ENCODE measurements at regions not wholly inside any gene's neighbourhood (a gene's known extent, or its start where the extent isn't known, plus 50 kb on each side); places are given as distances from the start of the nearest gene placed in this dataset.

DNA sequence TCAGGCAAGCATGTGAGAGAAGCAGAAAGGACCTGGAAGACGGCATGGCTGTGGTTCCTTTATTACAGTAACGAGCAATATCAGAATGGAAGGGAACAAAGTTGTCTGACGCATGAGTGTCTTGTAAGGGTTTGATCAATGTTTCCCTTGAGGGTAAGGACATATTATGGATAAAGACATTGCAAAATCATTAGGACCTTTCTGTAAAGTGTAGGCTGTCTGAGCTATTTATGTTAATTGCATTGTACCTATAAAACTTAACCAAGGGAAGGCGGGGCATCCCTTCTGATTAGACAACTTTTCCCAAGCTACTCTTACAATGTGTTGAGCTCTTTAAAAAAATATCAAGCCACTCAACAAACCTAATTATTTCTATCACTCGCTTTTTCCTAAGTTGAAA is 112.2 kb upstream of the JADE1 start:
- Mint-ChIP-seq H3K27me3 (ENCODE audit: unreplicated experiment) (no peaks in the 10 kb centered on the region), H3K4me3 (ENCODE audit: unreplicated experiment) (no peak overlapping the region), H3K4me1 (ENCODE audit: unreplicated experiment) (peaks cover 7% of the 10 kb centered on the region), H3K9me3 (ENCODE audit: unreplicated experiment) (peaks cover 17% of the 10 kb centered on the region), H3K36me3 (ENCODE audit: unreplicated experiment) (no peaks in the 10 kb centered on the region), H3K27ac (ENCODE audit: unreplicated experiment) (no peak overlapping the region)
- no peak for DNase-seq (ENCODE audit: extremely low spot score, unreplicated experiment)
- TF ChIP-seq, protein P1, sequence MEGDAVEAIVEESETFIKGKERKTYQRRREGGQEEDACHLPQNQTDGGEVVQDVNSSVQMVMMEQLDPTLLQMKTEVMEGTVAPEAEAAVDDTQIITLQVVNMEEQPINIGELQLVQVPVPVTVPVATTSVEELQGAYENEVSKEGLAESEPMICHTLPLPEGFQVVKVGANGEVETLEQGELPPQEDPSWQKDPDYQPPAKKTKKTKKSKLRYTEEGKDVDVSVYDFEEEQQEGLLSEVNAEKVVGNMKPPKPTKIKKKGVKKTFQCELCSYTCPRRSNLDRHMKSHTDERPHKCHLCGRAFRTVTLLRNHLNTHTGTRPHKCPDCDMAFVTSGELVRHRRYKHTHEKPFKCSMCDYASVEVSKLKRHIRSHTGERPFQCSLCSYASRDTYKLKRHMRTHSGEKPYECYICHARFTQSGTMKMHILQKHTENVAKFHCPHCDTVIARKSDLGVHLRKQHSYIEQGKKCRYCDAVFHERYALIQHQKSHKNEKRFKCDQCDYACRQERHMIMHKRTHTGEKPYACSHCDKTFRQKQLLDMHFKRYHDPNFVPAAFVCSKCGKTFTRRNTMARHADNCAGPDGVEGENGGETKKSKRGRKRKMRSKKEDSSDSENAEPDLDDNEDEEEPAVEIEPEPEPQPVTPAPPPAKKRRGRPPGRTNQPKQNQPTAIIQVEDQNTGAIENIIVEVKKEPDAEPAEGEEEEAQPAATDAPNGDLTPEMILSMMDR (IDR thresholded peaks at IDR 0.05), result no peak

DNA sequence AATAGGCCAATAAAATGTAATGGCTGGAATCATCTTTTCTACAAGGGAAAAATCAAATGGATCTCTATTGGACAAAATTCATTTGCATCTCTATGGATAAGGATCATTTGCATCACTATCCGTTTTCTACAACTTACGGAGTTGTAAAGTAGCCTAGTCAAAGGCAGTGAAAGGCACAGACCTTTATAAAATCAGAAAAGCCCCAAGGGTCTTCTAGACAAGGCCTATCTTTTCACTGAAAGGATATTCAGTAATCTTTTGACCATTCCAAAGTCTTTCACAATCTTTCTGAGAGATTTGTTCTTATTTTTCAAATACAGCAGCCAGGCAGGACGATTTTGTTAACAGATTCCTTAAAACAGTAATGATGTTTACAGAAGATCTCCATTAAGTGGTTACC is 119.5 kb upstream of the JADE1 start:
- TF ChIP-seq, protein P1 (IDR thresholded peaks at IDR 0.05), result no peak
- Mint-ChIP-seq H3K36me3 (ENCODE audit: unreplicated experiment) (no peaks in the 10 kb centered on the region), H3K27ac (ENCODE audit: unreplicated experiment) (no peak overlapping the region), H3K4me3 (ENCODE audit: unreplicated experiment) (no peak overlapping the region), H3K4me1 (ENCODE audit: unreplicated experiment) (peaks cover 6% of the 10 kb centered on the region), H3K27me3 (ENCODE audit: unreplicated experiment) (no peaks in the 10 kb centered on the region), H3K9me3 (ENCODE audit: unreplicated experiment) (peaks cover 17% of the 10 kb centered on the region)
- DNase-seq (ENCODE audit: extremely low spot score, unreplicated experiment), result no peak

DNA sequence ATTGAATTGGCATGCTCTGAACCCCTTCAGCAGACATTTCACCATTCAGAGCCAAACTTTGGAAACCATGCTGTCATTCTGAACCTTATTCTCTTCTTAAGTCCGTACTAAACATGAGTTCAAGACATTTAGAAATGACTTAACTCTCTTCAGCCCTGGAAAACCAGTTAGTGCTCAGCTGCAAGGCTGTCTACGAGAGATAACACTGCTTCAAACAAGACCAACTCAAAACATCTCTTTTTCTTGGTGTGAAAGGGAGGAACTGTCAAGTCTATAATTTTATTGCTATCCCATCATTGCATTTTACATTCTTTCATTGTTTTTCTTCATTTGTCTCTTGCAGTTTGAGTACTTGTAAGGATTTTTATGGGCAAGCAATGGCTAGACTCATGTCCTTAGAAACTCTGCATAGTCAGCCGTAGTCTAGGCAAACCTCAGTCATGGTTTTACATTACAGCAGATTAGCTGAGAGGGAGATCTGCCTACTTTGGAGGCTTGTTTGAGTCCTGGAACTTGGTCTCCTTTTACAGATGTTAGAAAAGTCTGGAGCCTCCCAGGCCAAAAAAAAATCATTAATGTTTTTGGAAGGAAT is 120.6 kb upstream of the JADE1 start:
- H3K4me1 Mint-ChIP-seq (ENCODE audit: unreplicated experiment), result peaks cover 6% of the 10 kb centered on the region
- no peaks in the 10 kb centered on the region for H3K36me3 Mint-ChIP-seq (ENCODE audit: unreplicated experiment)
- TF ChIP-seq, protein P1 (IDR thresholded peaks at IDR 0.05), result no peak
- DNase-seq (ENCODE audit: extremely low spot score, unreplicated experiment), result no peak
- no peak overlapping the region for H3K4me3 Mint-ChIP-seq (ENCODE audit: unreplicated experiment)
- peaks cover 3% of the 10 kb centered on the region for H3K27me3 Mint-ChIP-seq (ENCODE audit: unreplicated experiment)
- H3K9me3 Mint-ChIP-seq (ENCODE audit: unreplicated experiment), result peaks cover 6% of the 10 kb centered on the region
- H3K27ac Mint-ChIP-seq (ENCODE audit: unreplicated experiment), result no peak overlapping the region

DNA sequence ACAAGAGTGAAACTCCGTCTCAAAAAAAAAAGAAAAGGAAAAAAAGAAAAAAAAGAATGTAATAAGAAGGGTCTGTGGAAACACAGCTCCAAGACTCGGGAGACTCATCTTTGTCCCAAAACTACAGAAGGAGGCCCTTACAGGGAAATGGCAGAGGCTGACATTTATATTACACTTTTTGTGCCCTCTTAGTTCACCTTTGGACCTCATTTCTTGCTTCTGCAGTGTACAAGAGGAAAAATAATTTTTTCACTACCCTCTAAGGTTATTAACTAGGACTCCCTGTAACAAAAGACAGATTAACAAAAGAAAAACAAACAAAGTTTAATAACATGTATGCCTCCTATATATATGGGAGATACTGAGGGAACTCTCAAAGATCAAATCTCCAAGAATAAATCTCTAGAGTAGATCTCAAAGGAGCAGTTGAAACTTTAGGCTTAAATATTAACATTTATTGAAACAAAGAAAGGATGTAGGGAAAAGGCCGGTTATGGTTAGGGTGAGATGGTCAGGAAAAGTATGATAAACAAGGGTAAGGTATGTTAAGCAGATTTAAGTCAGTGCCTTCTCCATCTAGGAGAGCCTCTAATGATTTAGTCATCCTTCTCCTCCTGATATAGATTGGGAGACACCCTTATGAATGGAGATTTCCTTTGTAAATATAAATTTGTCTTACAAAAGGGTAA is 121.3 kb upstream of the JADE1 start:
- DNase-seq (ENCODE audit: extremely low spot score, unreplicated experiment), result no peak
- Mint-ChIP-seq H3K4me3 (ENCODE audit: unreplicated experiment) (no peak overlapping the region), H3K27ac (ENCODE audit: unreplicated experiment) (no peak overlapping the region), H3K27me3 (ENCODE audit: unreplicated experiment) (peaks cover 3% of the 10 kb centered on the region), H3K4me1 (ENCODE audit: unreplicated experiment) (peaks cover 6% of the 10 kb centered on the region), H3K9me3 (ENCODE audit: unreplicated experiment) (peaks cover under 1% of the 10 kb centered on the region), H3K36me3 (ENCODE audit: unreplicated experiment) (no peaks in the 10 kb centered on the region)
- TF ChIP-seq, protein P1 (IDR thresholded peaks at IDR 0.05), result no peak

DNA sequence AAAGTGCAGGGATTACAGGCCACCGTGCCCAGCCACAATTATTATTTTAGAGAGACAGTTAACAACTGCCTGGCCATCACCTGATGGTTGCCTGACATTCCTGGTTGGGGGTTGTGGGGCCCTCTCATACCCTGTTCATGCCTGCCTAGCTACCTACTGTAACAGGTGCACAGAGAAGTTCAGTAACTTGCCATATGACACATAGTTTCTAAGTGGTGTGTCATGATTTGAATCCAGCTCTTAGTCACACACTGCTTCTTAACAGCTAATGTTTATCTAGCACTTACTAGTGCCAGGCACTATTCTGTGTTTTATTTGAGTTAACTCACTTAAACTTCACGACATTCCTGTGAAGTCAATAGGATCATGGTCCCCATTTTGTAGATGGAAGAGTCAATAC is 122.7 kb upstream of the JADE1 start:
- Mint-ChIP-seq H3K4me1 (ENCODE audit: unreplicated experiment) (peaks cover 6% of the 10 kb centered on the region), H3K27me3 (ENCODE audit: unreplicated experiment) (peaks cover 3% of the 10 kb centered on the region), H3K4me3 (ENCODE audit: unreplicated experiment) (no peak overlapping the region), H3K36me3 (ENCODE audit: unreplicated experiment) (no peaks in the 10 kb centered on the region), H3K9me3 (ENCODE audit: unreplicated experiment) (no peaks in the 10 kb centered on the region), H3K27ac (ENCODE audit: unreplicated experiment) (no peak overlapping the region)
- TF ChIP-seq, protein P1 (IDR thresholded peaks at IDR 0.05), result no peak
- no peak for DNase-seq (ENCODE audit: extremely low spot score, unreplicated experiment)
